Tibial nerve (tissue), 4 donors: ENCODE measurements at regions not wholly inside any gene's neighbourhood (a gene's known extent, or its start where the extent isn't known, plus 50 kb on each side); places are given as distances from the start of the nearest gene placed in this dataset.

ENCODE experiments used
- DNase-seq, 2 donors: peaks; one replicate each; pipeline ENCODE4 v3.0.0-alpha.2; 2019; ENCODE audit warnings: low spot score in 2 of 2
- H3K27ac ChIP-seq, 4 donors: fragments of 200-600 bp; sonication (generic) in 3 of 4; one replicate each; pipeline ENCODE4 v1.5.1; 2017 to 2019; ENCODE audit warnings: mild to moderate bottlenecking in 1 of 4
- H3K27me3 ChIP-seq, 2 donors: fragments of 200-600 bp; sonication (generic) in 1 of 2; one replicate each; pipeline versions ENCODE4 v1.5.1 to v1.6.0; 2017 to 2019
- H3K36me3 ChIP-seq, 3 donors: fragments of 200-600 bp; sonication (generic); one replicate each; pipeline ENCODE4 v1.5.1; 2018 to 2019
- H3K4me1 ChIP-seq, 4 donors: fragments of 200-600 bp; sonication (generic) in 3 of 4; one replicate each; pipeline ENCODE4 v1.5.1; 2017 to 2019
- H3K4me3 ChIP-seq, 4 donors: fragments of 200-600 bp; sonication (generic) in 3 of 4; one replicate each; pipeline ENCODE4 v1.5.1; 2017 to 2019; ENCODE audit warnings: mild to moderate bottlenecking in 1 of 4, moderate library complexity in 1 of 4
- H3K9me3 ChIP-seq, 4 donors: fragments of 200-600 bp; sonication (generic) in 3 of 4; one replicate each; pipeline ENCODE4 v1.5.1; 2017 to 2019
- CTCF ChIP-seq, 5 experiments: fragments of 200-600 bp in 3 of 5; fragments of 450-650 bp in 2 of 5; sonication (generic) in 3 of 5; IDR thresholded peaks; one replicate each; pipeline ENCODE4 v1.5.1; 2016 to 2019; ENCODE audit warnings: antibody characterized with exemption in 5 of 5, mild to moderate bottlenecking in 3 of 5, moderate library complexity in 2 of 5
- EP300 ChIP-seq, 2 donors: sonication (generic); formaldehyde crosslinking; IDR thresholded peaks; one replicate each; pipeline ENCODE4 v1.6.1; 2017; ENCODE audit warnings: antibody characterized with exemption in 2 of 2, mild to moderate bottlenecking in 1 of 2
- POLR2A ChIP-seq, 2 donors: fragments of 450-650 bp; IDR thresholded peaks; one replicate each; pipeline ENCODE4 v1.6.1; 2017; ENCODE audit warnings: antibody characterized with exemption in 2 of 2, mild to moderate bottlenecking in 2 of 2, moderate library complexity in 2 of 2
- WGBS, 2 donors: methylation state at CpG; one replicate each; pipeline ENCODE4 v1.1.5; 2018; 5-methylcytosine and 5-hydroxymethylcytosine counted together

GRCh38 chr5:91652678-91653077, 269.6 kb upstream of the ARRDC3 start:
- Histone ChIP-seq H3K4me3 (no peak overlapping the region), H3K27ac (no peak overlapping the region), H3K36me3 (no peaks in the 10 kb centered on the region), H3K9me3 (peaks cover 0 to 62% (median 6%) of the 10 kb centered on the region in 4 donors), H3K27me3 (no peaks in the 10 kb centered on the region), H3K4me1 (no peaks in the 10 kb centered on the region)
- DNase-seq, result no peak
- TF ChIP-seq EP300 (IDR thresholded peaks at IDR 0.05), result no peak
- TF ChIP-seq CTCF (IDR thresholded peaks at IDR 0.05), result no peak
- TF ChIP-seq POLR2A (IDR thresholded peaks at IDR 0.05), result no peak

- H3K9me3 ChIP-seq, result peaks cover 0 to 52% (median 6%) of the 10 kb centered on the region in 4 donors
- DNase-seq, result no peak
These were observed 268.6 kb upstream of the ARRDC3 start for GRCh38 chr5:91651704-91652103.

GRCh38 chr5:91645347-91645746, 262.2 kb upstream of the ARRDC3 start:
- TF ChIP-seq POLR2A (IDR thresholded peaks at IDR 0.05), result no peak
- no peak for TF ChIP-seq EP300 (IDR thresholded peaks at IDR 0.05)
- TF ChIP-seq CTCF (IDR thresholded peaks at IDR 0.05), result no peak
- no peaks in the 10 kb centered on the region for H3K27me3 ChIP-seq
- H3K36me3 ChIP-seq, result no peaks in the 10 kb centered on the region
- H3K4me1 ChIP-seq, result no peaks in the 10 kb centered on the region
- DNase-seq, result no peak
- no peak overlapping the region for H3K4me3 ChIP-seq
- no peaks in the 10 kb centered on the region for H3K9me3 ChIP-seq
- WGBS, 2 donors, result 89 to 92% methylated on average over 4 of the region's 4 CpGs
- no peak overlapping the region for H3K27ac ChIP-seq

More at GRCh38 chr5:91651704-91652103, 268.6 kb upstream of the ARRDC3 start:
- Histone ChIP-seq H3K36me3 (no peaks in the 10 kb centered on the region), H3K27me3 (no peaks in the 10 kb centered on the region), H3K27ac (no peak overlapping the region), H3K4me1 (no peaks in the 10 kb centered on the region), H3K4me3 (no peak overlapping the region)
- TF ChIP-seq EP300 (IDR thresholded peaks at IDR 0.05) (no peak), CTCF (IDR thresholded peaks at IDR 0.05) (no peak), POLR2A (IDR thresholded peaks at IDR 0.05) (no peak)

GRCh38 chr5:91643797-91644196, 260.7 kb upstream of the ARRDC3 start:
- DNase-seq, result no peak
- Histone ChIP-seq H3K27me3 (no peaks in the 10 kb centered on the region), H3K27ac (no peak overlapping the region), H3K9me3 (no peaks in the 10 kb centered on the region), H3K4me3 (no peak overlapping the region), H3K4me1 (no peaks in the 10 kb centered on the region), H3K36me3 (no peaks in the 10 kb centered on the region)
- TF ChIP-seq EP300 (IDR thresholded peaks at IDR 0.05), result no peak
- WGBS, 2 donors, result 72% methylated on average over 2 of the region's 2 CpGs

- H3K36me3 ChIP-seq, result no peaks in the 10 kb centered on the region
- no peaks in the 10 kb centered on the region for H3K9me3 ChIP-seq
- H3K27ac ChIP-seq, result no peak overlapping the region
- DNase-seq, result no peak
- TF ChIP-seq CTCF (IDR thresholded peaks at IDR 0.05) (no peak), EP300 (IDR thresholded peaks at IDR 0.05) (no peak), POLR2A (IDR thresholded peaks at IDR 0.05) (no peak)
- WGBS, 2 donors, result 76 to 90% methylated on average over 5 of the region's 5 CpGs
- H3K27me3 ChIP-seq, result no peaks in the 10 kb centered on the region
- no peaks in the 10 kb centered on the region for H3K4me1 ChIP-seq
- H3K4me3 ChIP-seq, result no peak overlapping the region
These were observed 259.5 kb upstream of the ARRDC3 start for GRCh38 chr5:91642581-91642980.

GRCh38 chr5:91641730-91642350, 258.7 kb upstream of the ARRDC3 start:
- WGBS, 2 donors, result 1 to 3% methylated on average over 2 of the region's 2 CpGs
- H3K27ac ChIP-seq, result no peak overlapping the region
- no peak for DNase-seq
- H3K27me3 ChIP-seq, result no peaks in the 10 kb centered on the region
- H3K4me3 ChIP-seq, result no peak overlapping the region
- H3K36me3 ChIP-seq, result no peaks in the 10 kb centered on the region
- peak; percentile 32 to 52 (median 43) for TF ChIP-seq CTCF (IDR thresholded peaks at IDR 0.05)
- no peak for TF ChIP-seq POLR2A (IDR thresholded peaks at IDR 0.05)
- H3K4me1 ChIP-seq, result no peaks in the 10 kb centered on the region
- H3K9me3 ChIP-seq, result no peaks in the 10 kb centered on the region
